Activated naive CD8-positive, alpha-beta T cell (primary cell): ENCODE measurements at regions not wholly inside any gene's neighbourhood (a gene's known extent, or its start where the extent isn't known, plus 50 kb on each side); places are given as distances from the start of the nearest gene placed in this dataset.
"Not testable (repeated sequence)": the region's sequence is repeated elsewhere in the genome, so short reads cannot be mapped to it uniquely, and the experiment has no call there.

ENCODE experiments used
- H3K27ac Mint-ChIP-seq: one replicate; pipeline ENCODE4 v1.8.0; 2021; ENCODE audit warnings: mixed read lengths
- H3K27me3 Mint-ChIP-seq: one replicate; pipeline ENCODE4 v1.8.0; 2021; ENCODE audit warnings: mixed read lengths
- H3K36me3 Mint-ChIP-seq: one replicate; pipeline ENCODE4 v1.8.0; 2021; ENCODE audit warnings: mixed read lengths
- H3K4me1 Mint-ChIP-seq: one replicate; pipeline ENCODE4 v1.8.0; 2021; ENCODE audit warnings: low read depth, mixed read lengths
- H3K4me3 Mint-ChIP-seq: one replicate; pipeline ENCODE4 v1.8.0; 2021; ENCODE audit warnings: mild to moderate bottlenecking, mixed read lengths
- H3K9me3 Mint-ChIP-seq: one replicate; pipeline ENCODE4 v1.8.0; 2021; ENCODE audit warnings: low read depth, mixed read lengths

DNA sequence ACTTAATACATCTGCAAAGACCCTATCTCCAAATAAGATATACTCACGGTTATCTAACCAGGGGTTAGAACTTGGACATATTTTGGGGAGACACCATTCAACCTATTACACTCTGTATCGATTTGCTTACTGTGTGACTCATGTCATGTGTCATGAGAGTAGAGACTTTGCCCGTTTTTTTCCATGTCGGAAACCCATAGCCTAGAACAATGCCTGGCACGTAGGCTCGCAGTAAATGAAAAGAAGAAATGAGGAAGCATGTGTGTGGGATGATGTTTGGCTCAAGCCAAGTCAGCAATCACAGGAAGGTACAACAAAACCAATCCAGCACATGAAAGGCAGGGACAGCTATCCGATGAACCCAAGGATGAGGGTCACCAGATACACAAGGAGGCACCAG, 94.6 kb upstream of the DNAH5 start:
- Mint-ChIP-seq H3K36me3 (no peaks in the 10 kb centered on the region), H3K27me3 (peaks cover 14% of the 10 kb centered on the region), H3K4me3 (no peak overlapping the region), H3K4me1 (peaks cover 6% of the 10 kb centered on the region), H3K27ac (no peak overlapping the region), H3K9me3 (peaks cover 4% of the 10 kb centered on the region)

GRCh38 chr5:14038341-14038959, 94.0 kb upstream of the DNAH5 start:
- no peaks in the 10 kb centered on the region for H3K36me3 Mint-ChIP-seq
- H3K4me1 Mint-ChIP-seq = peaks cover 6% of the 10 kb centered on the region
- peaks cover 4% of the 10 kb centered on the region for H3K9me3 Mint-ChIP-seq
- peaks cover 14% of the 10 kb centered on the region for H3K27me3 Mint-ChIP-seq
- H3K27ac Mint-ChIP-seq = no peak overlapping the region
- no peak overlapping the region for H3K4me3 Mint-ChIP-seq

GRCh38 chr5:14036947-14037346, 92.5 kb upstream of the DNAH5 start:
- H3K27me3 Mint-ChIP-seq = peaks cover 13% of the 10 kb centered on the region
- H3K4me1 Mint-ChIP-seq = peaks cover 6% of the 10 kb centered on the region
- peaks cover 4% of the 10 kb centered on the region for H3K9me3 Mint-ChIP-seq
- no peaks in the 10 kb centered on the region for H3K36me3 Mint-ChIP-seq
- H3K27ac Mint-ChIP-seq = no peak overlapping the region
- no peak overlapping the region for H3K4me3 Mint-ChIP-seq

- peaks cover 4% of the 10 kb centered on the region for H3K9me3 Mint-ChIP-seq
- H3K36me3 Mint-ChIP-seq = no peaks in the 10 kb centered on the region
- no peak overlapping the region for H3K27ac Mint-ChIP-seq
- peaks cover 6% of the 10 kb centered on the region for H3K4me1 Mint-ChIP-seq
- no peak overlapping the region for H3K4me3 Mint-ChIP-seq
- H3K27me3 Mint-ChIP-seq = peaks cover 13% of the 10 kb centered on the region
These were observed 92.0 kb upstream of the DNAH5 start for GRCh38 chr5:14036514-14036913.

GRCh38 chr5:14035859-14036503, 91.5 kb upstream of the DNAH5 start:
- no peak overlapping the region for H3K4me3 Mint-ChIP-seq

DNA sequence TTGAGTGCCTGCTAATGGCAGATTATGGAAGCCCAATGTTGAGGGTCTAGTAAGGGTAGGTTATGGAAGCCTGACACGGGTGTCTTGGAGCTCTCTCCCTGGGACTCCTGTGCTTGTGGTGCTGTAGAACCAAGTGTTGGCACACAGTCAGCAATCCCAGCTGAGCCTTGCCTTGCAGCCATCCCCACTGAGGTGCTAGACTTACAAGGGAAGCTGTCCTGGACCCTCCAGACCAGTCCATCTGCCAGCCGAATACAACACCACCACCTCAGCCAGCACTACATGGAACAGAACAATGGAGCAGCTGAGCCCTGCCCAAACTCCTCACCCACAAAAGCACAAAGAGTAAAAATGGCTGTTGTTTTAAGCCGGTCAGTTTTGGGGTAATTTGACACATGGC, 90.5 kb upstream of the DNAH5 start:
- Mint-ChIP-seq H3K4me3 (no peak overlapping the region), H3K4me1 (peaks cover 6% of the 10 kb centered on the region), H3K36me3 (no peaks in the 10 kb centered on the region), H3K9me3 (peaks cover 4% of the 10 kb centered on the region), H3K27me3 (peaks cover 9% of the 10 kb centered on the region), H3K27ac (no peak overlapping the region)

More at GRCh38 chr5:14035859-14036503, 91.5 kb upstream of the DNAH5 start:
- H3K9me3 Mint-ChIP-seq = peaks cover 4% of the 10 kb centered on the region
- peaks cover 11% of the 10 kb centered on the region for H3K27me3 Mint-ChIP-seq
- H3K36me3 Mint-ChIP-seq = no peaks in the 10 kb centered on the region
- H3K4me1 Mint-ChIP-seq = peaks cover 6% of the 10 kb centered on the region
- H3K27ac Mint-ChIP-seq = no peak overlapping the region

GRCh38 chr5:14032918-14033317, 88.4 kb upstream of the DNAH5 start:
- Mint-ChIP-seq H3K36me3 (no peaks in the 10 kb centered on the region), H3K4me3 (no peak overlapping the region), H3K27me3 (peaks cover 9% of the 10 kb centered on the region), H3K4me1 (peaks cover 6% of the 10 kb centered on the region), H3K27ac (no peak overlapping the region), H3K9me3 (peaks cover 4% of the 10 kb centered on the region)

- Mint-ChIP-seq H3K9me3 (no peaks in the 10 kb centered on the region), H3K4me1 (no peaks in the 10 kb centered on the region)
These were observed 84.6 kb upstream of the DNAH5 start for GRCh38 chr5:14028938-14029584.

GRCh38 chr5:14028188-14028587, 83.7 kb upstream of the DNAH5 start:
- no peaks in the 10 kb centered on the region for H3K36me3 Mint-ChIP-seq
- H3K27me3 Mint-ChIP-seq = no peaks in the 10 kb centered on the region
- no peaks in the 10 kb centered on the region for H3K9me3 Mint-ChIP-seq
- no peaks in the 10 kb centered on the region for H3K4me1 Mint-ChIP-seq
- H3K4me3 Mint-ChIP-seq = no peak overlapping the region
- no peak overlapping the region for H3K27ac Mint-ChIP-seq

More at GRCh38 chr5:14028938-14029584, 84.6 kb upstream of the DNAH5 start:
- H3K4me3 Mint-ChIP-seq = no peak overlapping the region
- no peaks in the 10 kb centered on the region for H3K36me3 Mint-ChIP-seq
- H3K27me3 Mint-ChIP-seq = no peaks in the 10 kb centered on the region
- H3K27ac Mint-ChIP-seq = no peak overlapping the region

GRCh38 chr5:14025569-14026286, 81.2 kb upstream of the DNAH5 start:
- Mint-ChIP-seq H3K4me1 (no peaks in the 10 kb centered on the region), H3K9me3 (peaks cover 4% of the 10 kb centered on the region), H3K27ac (no peak overlapping the region), H3K27me3 (no peaks in the 10 kb centered on the region), H3K36me3 (no peaks in the 10 kb centered on the region), H3K4me3 (no peak overlapping the region)

- Mint-ChIP-seq H3K4me1 (no peaks in the 10 kb centered on the region), H3K27ac (no peak overlapping the region), H3K4me3 (no peak overlapping the region), H3K27me3 (no peaks in the 10 kb centered on the region), H3K9me3 (peaks cover 4% of the 10 kb centered on the region), H3K36me3 (no peaks in the 10 kb centered on the region)
These were observed 78.5 kb upstream of the DNAH5 start for GRCh38 chr5:14022971-14023370.

DNA sequence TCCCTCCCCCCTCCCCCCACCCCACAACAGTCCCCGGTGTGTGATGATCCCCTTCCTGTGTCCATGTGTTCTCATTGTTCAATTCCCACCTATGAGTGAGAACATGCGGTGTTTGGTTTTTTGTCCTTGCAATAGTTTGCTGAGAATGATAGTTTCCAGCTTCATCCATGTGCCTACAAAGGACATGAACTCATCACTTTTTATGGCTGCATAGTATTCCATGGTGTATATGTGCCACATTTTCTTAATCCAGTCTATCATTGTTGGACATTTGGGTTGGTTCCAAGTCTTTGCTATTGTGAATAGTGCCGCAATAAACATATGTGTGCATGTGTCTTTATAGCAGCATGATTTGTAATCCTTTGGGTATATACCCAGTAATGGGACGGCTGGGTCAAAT, 76.5 kb upstream of the DNAH5 start:
- H3K27me3 Mint-ChIP-seq, H3K36me3 Mint-ChIP-seq, H3K9me3 Mint-ChIP-seq, H3K4me1 Mint-ChIP-seq, H3K27ac Mint-ChIP-seq, H3K4me3 Mint-ChIP-seq: not testable (repeated sequence)

- Mint-ChIP-seq H3K27ac (no peak overlapping the region), H3K4me3 (no peak overlapping the region), H3K9me3 (peaks cover 4% of the 10 kb centered on the region), H3K27me3 (no peaks in the 10 kb centered on the region), H3K4me1 (no peaks in the 10 kb centered on the region), H3K36me3 (no peaks in the 10 kb centered on the region)
These were observed 75.3 kb upstream of the DNAH5 start for GRCh38 chr5:14019768-14020290.

GRCh38 chr5:14017904-14018303, 73.4 kb upstream of the DNAH5 start:
- Mint-ChIP-seq H3K9me3 (peaks cover under 1% of the 10 kb centered on the region), H3K27me3 (peaks cover 6% of the 10 kb centered on the region), H3K27ac (no peak overlapping the region), H3K36me3 (no peaks in the 10 kb centered on the region), H3K4me1 (no peaks in the 10 kb centered on the region), H3K4me3 (no peak overlapping the region)

- Mint-ChIP-seq H3K36me3 (no peaks in the 10 kb centered on the region), H3K27ac (no peak overlapping the region), H3K4me3 (no peak overlapping the region), H3K4me1 (peaks cover 5% of the 10 kb centered on the region), H3K9me3 (no peaks in the 10 kb centered on the region), H3K27me3 (peaks cover 14% of the 10 kb centered on the region)
These were observed 72.1 kb upstream of the DNAH5 start for GRCh38 chr5:14016549-14016948.
